Stomach (tissue), 4 donors: ENCODE measurements at regions not wholly inside any gene's neighbourhood (a gene's known extent, or its start where the extent isn't known, plus 50 kb on each side); places are given as distances from the start of the nearest gene placed in this dataset.

ENCODE experiments used
- CTCF ChIP-seq, 7 experiments: fragments of 450-650 bp in 4 of 7; fragments of 200-600 bp in 3 of 7; sonication (generic) in 3 of 7; IDR thresholded peaks; one replicate each; pipeline ENCODE4 v1.5.1; 2016 to 2019; ENCODE audit warnings: antibody characterized with exemption in 7 of 7, control low read depth in 2 of 7, mild to moderate bottlenecking in 1 of 7
- POLR2A ChIP-seq, 4 donors: fragments of 450-650 bp; IDR thresholded peaks; one replicate each; pipeline ENCODE4 v1.6.1; 2016; ENCODE audit warnings: antibody characterized with exemption in 4 of 4, control low read depth in 2 of 4, mild to moderate bottlenecking in 1 of 4, moderate library complexity in 1 of 4
- POLR2AphosphoS5 ChIP-seq, 3 donors: sonication (generic); formaldehyde crosslinking; IDR thresholded peaks; one replicate each; pipeline ENCODE4 v1.6.1; 2016; ENCODE audit warnings: antibody characterized with exemption in 3 of 3

GRCh38 chr18:10010611-10011015 is 96.8 kb downstream of the VAPA start:
- TF ChIP-seq CTCF (IDR thresholded peaks at IDR 0.05) (no peak), POLR2AphosphoS5 (IDR thresholded peaks at IDR 0.05) (peak; percentile 61 to 99 (median 90)), POLR2A (IDR thresholded peaks at IDR 0.05) (no peak)
